Astrocyte of the cerebellum (primary cell): ENCODE measurements at regions not wholly inside any gene's neighbourhood (a gene's known extent, or its start where the extent isn't known, plus 50 kb on each side); places are given as distances from the start of the nearest gene placed in this dataset.
A peak's percentile ranks its signal among the peaks of the same experiment; 100 is the strongest.

Experiments used
- DNase-seq: peaks from one replicate; pipeline ENCODE4 v3.0.0-alpha.2; 2011; ENCODE audit warnings: low read depth
- H3K4me3 ChIP-seq: 2 replicates; pipeline ENCODE4 v1.5.1; 2011; ENCODE audit warnings: mild to moderate bottlenecking, low read depth, low read length, moderate library complexity
- CTCF ChIP-seq: IDR thresholded peaks from 2 replicates; pipeline ENCODE4 v1.5.1; 2012; ENCODE audit warnings: low read length, low read depth, moderate library complexity, mild to moderate bottlenecking; ENCODE audit errors: missing control alignments
- in situ Hi-C: cut with HindIII; loops from 2 replicates; pipeline ENCODE4 v1.10.0; 2017; ENCODE audit warnings: low sequenced_read_pairs

- in situ Hi-C loops, result no loop called here
- DNase-seq, result peak; percentile 48
- H3K4me3 ChIP-seq, result no peak overlapping the region
- peak; percentile 88 for TF ChIP-seq CTCF
Measured at GRCh38 chr3:99499235-99500158, 138.9 kb upstream of the COL8A1 start.

GRCh38 chr3:99498550-99499234, 139.7 kb upstream of the COL8A1 start:
- in situ Hi-C loops, result no loop called here
- H3K4me3 ChIP-seq, result no peak overlapping the region
- TF ChIP-seq CTCF, result no peak
- DNase-seq, result no peak

GRCh38 chr3:99487894-99488293, 150.5 kb upstream of the COL8A1 start:
- in situ Hi-C loops, result no loop called here
- no peak for DNase-seq
- H3K4me3 ChIP-seq, result no peak overlapping the region
- no peak for TF ChIP-seq CTCF

- in situ Hi-C loops, result no loop called here
- H3K4me3 ChIP-seq, result no peak overlapping the region
- DNase-seq, result no peak
- TF ChIP-seq CTCF, result no peak
Measured at GRCh38 chr3:99485286-99485685, 153.1 kb upstream of the COL8A1 start.

GRCh38 chr3:99484871-99485270, 153.5 kb upstream of the COL8A1 start:
- in situ Hi-C loops, result loop anchor here (5.0 kb wide), 1 partner anchor 48 kb away; no protein-coding TSS in a partner anchor
- no peak overlapping the region for H3K4me3 ChIP-seq
- DNase-seq, result peak; percentile 73
- TF ChIP-seq CTCF, result no peak

GRCh38 chr3:99483841-99484240, 154.6 kb upstream of the COL8A1 start:
- TF ChIP-seq CTCF, result no peak
- H3K4me3 ChIP-seq, result no peak overlapping the region
- no peak for DNase-seq
- in situ Hi-C loops, result loop anchor here (5.0 kb wide), 1 partner anchor 47 kb away; no protein-coding TSS in a partner anchor
